AG09319 (cell line): ENCODE measurements at regions not wholly inside any gene's neighbourhood (a gene's known extent, or its start where the extent isn't known, plus 50 kb on each side); places are given as distances from the start of the nearest gene placed in this dataset.

Experiments used
- DNase-seq: peaks from one replicate; pipeline ENCODE4 v3.0.0-alpha.2; 2010; ENCODE audit warnings: low read depth; ENCODE audit errors: extremely low read depth
- CTCF ChIP-seq: IDR thresholded peaks from 2 replicates; pipeline ENCODE4 v1.5.1; 2011; ENCODE audit warnings: low read depth, mild to moderate bottlenecking, inconsistent platforms, low read length, moderate library complexity

GRCh38 chrX:34881671-34882070 lies 60.9 kb upstream of the FAM47B start:
- TF ChIP-seq CTCF = no peak
- DNase-seq = no peak

- DNase-seq = no peak
- no peak for TF ChIP-seq CTCF
Observed at GRCh38 chrX:34884817-34885216, 57.8 kb upstream of the FAM47B start.

GRCh38 chrX:34886011-34886410 lies 56.6 kb upstream of the FAM47B start:
- no peak for DNase-seq
- no peak for TF ChIP-seq CTCF

- no peak for DNase-seq
- TF ChIP-seq CTCF = no peak
Observed at GRCh38 chrX:34891391-34891790, 51.2 kb upstream of the FAM47B start.
